Lung (tissue), 11 donors: ENCODE measurements at regions not wholly inside any gene's neighbourhood (a gene's known extent, or its start where the extent isn't known, plus 50 kb on each side); places are given as distances from the start of the nearest gene placed in this dataset.

Source experiments
- ATAC-seq: fragments of 200-7000 bp; cut with Tn5 transposase; one replicate; pipeline ENCODE4 v1.9.1; 2020; ENCODE audit warnings: moderate number of reproducible peaks; ENCODE audit not compliant: insufficient read depth, low FRiP score
- DNase-seq, 3 donors: peaks; one replicate each; pipeline ENCODE4 v3.0.0-alpha.2; 2013 to 2017
- H3K27ac ChIP-seq, 2 donors: one replicate each; pipeline ENCODE4 v1.5.1; 2013; ENCODE audit warnings: mild to moderate bottlenecking in 2 of 2, moderate library complexity in 2 of 2, control low read depth in 1 of 2, inconsistent platforms in 1 of 2, low read depth in 1 of 2, low read length in 1 of 2
- H3K27me3 ChIP-seq, 3 donors: one replicate each; pipeline ENCODE4 v1.5.1; 2013; ENCODE audit warnings: low read length in 2 of 3; ENCODE audit not compliant: control insufficient read depth in 3 of 3, insufficient read depth in 3 of 3
- H3K36me3 ChIP-seq, 4 donors: one replicate each; pipeline ENCODE4 v1.5.1; 2013; ENCODE audit warnings: low read length in 4 of 4, mild to moderate bottlenecking in 1 of 4, moderate library complexity in 1 of 4; ENCODE audit not compliant: control insufficient read depth in 4 of 4, insufficient read depth in 4 of 4
- H3K4me1 ChIP-seq, 5 donors: one replicate each; pipeline ENCODE4 v1.5.1; 2013; ENCODE audit warnings: low read length in 5 of 5, mild to moderate bottlenecking in 2 of 5, moderate library complexity in 1 of 5; ENCODE audit not compliant: control insufficient read depth in 5 of 5, insufficient read depth in 5 of 5
- H3K4me3 ChIP-seq: one replicate; pipeline ENCODE4 v1.5.1; 2013; ENCODE audit warnings: mild to moderate bottlenecking, control low read depth, moderate library complexity
- H3K9ac ChIP-seq, 2 donors: one replicate each; pipeline ENCODE4 v1.5.1; 2013; ENCODE audit warnings: low read length in 2 of 2, control low read depth in 1 of 2; ENCODE audit not compliant: insufficient read depth in 1 of 2
- H3K9me3 ChIP-seq, 4 donors: one replicate each; pipeline ENCODE4 v1.5.1; 2013; ENCODE audit warnings: low read length in 3 of 4, mild to moderate bottlenecking in 1 of 4, moderate library complexity in 1 of 4; ENCODE audit not compliant: control insufficient read depth in 4 of 4, insufficient read depth in 3 of 4
- CTCF ChIP-seq: IDR thresholded peaks from 2 replicates; pipeline ENCODE4 v1.5.1; 2012; ENCODE audit warnings: mild to moderate bottlenecking; ENCODE audit errors: control extremely low read depth, extremely low read depth
- WGBS, 2 donors: extraction: QIAGEN DNeasy Blood & Tissue Kit; methylation state at CpG; one replicate each; pipeline ENCODE4 v1.1.7; 2013; 5-methylcytosine and 5-hydroxymethylcytosine counted together
- donor health status: control.
- donor health status: control.
- donor health status: Bipolar disorder and iron deficiency.
- donor health status: healthy.
- donor health status: DM: yes; HTN: yes; CAD: no.

- 38 to 44% methylated on average over 2 of the region's 2 CpGs for WGBS, 2 donors
- TF ChIP-seq CTCF, result no peak
- no peak overlapping the region for H3K4me3 ChIP-seq
- H3K9me3 ChIP-seq, result no peaks in the 10 kb centered on the region
- H3K27me3 ChIP-seq, result no peaks in the 10 kb centered on the region
- ATAC-seq, result no peak
- DNase-seq, result no peak
- H3K36me3 ChIP-seq, result no peaks in the 10 kb centered on the region
- no peaks in the 10 kb centered on the region for H3K4me1 ChIP-seq
- no peak overlapping the region for H3K9ac ChIP-seq
- H3K27ac ChIP-seq, result no peak overlapping the region
These were observed 844.6 kb upstream of the ID2 start for GRCh38 chr2:7837237-7837760.

GRCh38 chr2:7838669-7839068 is 843.2 kb upstream of the ID2 start:
- DNase-seq, result no peak
- Histone ChIP-seq H3K9ac (no peak overlapping the region), H3K36me3 (no peaks in the 10 kb centered on the region), H3K27me3 (no peaks in the 10 kb centered on the region), H3K4me3 (no peak overlapping the region), H3K4me1 (no peaks in the 10 kb centered on the region), H3K9me3 (no peaks in the 10 kb centered on the region), H3K27ac (no peak overlapping the region)
- no peak for TF ChIP-seq CTCF
- WGBS, 2 donors, result 87 to 98% methylated on average over 4 of the region's 4 CpGs
- no peak for ATAC-seq

GRCh38 chr2:7840651-7841380 is 841.0 kb upstream of the ID2 start:
- Histone ChIP-seq H3K36me3 (no peaks in the 10 kb centered on the region), H3K27me3 (no peaks in the 10 kb centered on the region), H3K9me3 (no peaks in the 10 kb centered on the region), H3K4me1 (no peaks in the 10 kb centered on the region), H3K4me3 (no peak overlapping the region), H3K9ac (no peak overlapping the region), H3K27ac (no peak overlapping the region)
- no peak for TF ChIP-seq CTCF
- ATAC-seq (no peak), DNase-seq (no peak)
- WGBS, 2 donors, result 92 to 95% methylated on average over 16 of the region's 16 CpGs
